ENCODE measurements at regions not wholly inside any gene's neighbourhood (a gene's known extent, or its start where the extent isn't known, plus 50 kb on each side); places are given as distances from the start of the nearest gene placed in this dataset.

DNA sequence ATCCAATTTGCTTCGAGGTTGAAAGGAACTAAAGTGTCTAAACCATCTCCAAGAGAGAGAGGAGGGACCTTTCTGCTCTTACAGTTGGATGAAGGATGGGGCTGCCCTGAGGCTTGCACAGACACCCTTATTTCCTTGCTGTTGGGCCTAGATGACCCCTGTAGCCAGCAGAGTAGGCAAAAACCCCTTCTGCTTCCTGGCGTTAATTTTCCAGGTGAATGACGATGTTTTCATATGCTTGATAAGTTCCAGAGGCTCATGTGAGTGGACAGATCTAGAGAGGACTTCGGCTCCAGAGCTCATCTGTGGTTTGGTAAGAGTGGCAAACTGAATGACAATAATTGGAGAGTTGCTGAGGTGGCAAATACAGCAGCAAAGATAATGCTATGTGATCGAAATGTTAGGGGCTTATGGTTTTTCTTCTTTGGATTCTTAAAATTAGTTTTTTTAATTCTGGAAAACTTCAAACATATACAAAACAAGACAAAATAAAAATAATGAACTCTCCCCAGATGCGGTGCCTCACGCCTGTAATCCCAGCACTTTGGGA lies 98.6 kb upstream of the MAP4K3 start:
- TF ChIP-seq CTCF (IDR thresholded peaks at IDR 0.05) (no peak), POLR2A (IDR thresholded peaks at IDR 0.05) (no peak)
